ENCODE measurements at regions not wholly inside any gene's neighbourhood (a gene's known extent, or its start where the extent isn't known, plus 50 kb on each side); places are given as distances from the start of the nearest gene placed in this dataset.

GRCh38 chr13:84358601-84359000, 476.3 kb upstream of the SLITRK1 start:
- no peak for DNase-seq (ENCODE audit: low read depth in 1 of 2, low spot score in 1 of 2)
- Histone ChIP-seq H3K27me3 (ENCODE audit: insufficient read depth, poor library complexity, severe bottlenecking) (no peaks in the 10 kb centered on the region), H3K27ac (replicated peaks) (no peak overlapping the region), H3K4me3 (replicated peaks; ENCODE audit: insufficient read depth, low read length) (no peak overlapping the region)
- TF ChIP-seq REST (IDR thresholded peaks at IDR 0.05; ENCODE audit: insufficient replicate concordance, low read depth) (no peak), CTCF (IDR thresholded peaks at IDR 0.05; ENCODE audit: insufficient read depth, low read length) (no peak), POLR2AphosphoS5 (IDR thresholded peaks at IDR 0.05; ENCODE audit: low read depth) (no peak), GABPA (IDR thresholded peaks at IDR 0.05; ENCODE audit: low read depth) (no peak), SPI1 (IDR thresholded peaks at IDR 0.05; ENCODE audit: borderline replicate concordance, low read depth) (no peak)

GRCh38 chr13:84352946-84353345, 470.7 kb upstream of the SLITRK1 start:
- H3K4me3 ChIP-seq (replicated peaks; ENCODE audit: insufficient read depth, low read length) = no peak overlapping the region
- TF ChIP-seq POLR2AphosphoS5 (IDR thresholded peaks at IDR 0.05; ENCODE audit: low read depth) (no peak), CTCF (IDR thresholded peaks at IDR 0.05; ENCODE audit: insufficient read depth, low read length) (no peak), GABPA (IDR thresholded peaks at IDR 0.05; ENCODE audit: low read depth) (no peak), REST (IDR thresholded peaks at IDR 0.05; ENCODE audit: insufficient replicate concordance, low read depth) (no peak), SPI1 (IDR thresholded peaks at IDR 0.05; ENCODE audit: borderline replicate concordance, low read depth) (no peak)
- H3K27ac ChIP-seq (replicated peaks) = no peak overlapping the region
- H3K27me3 ChIP-seq (ENCODE audit: insufficient read depth, poor library complexity, severe bottlenecking) = no peaks in the 10 kb centered on the region
- no peak for DNase-seq (ENCODE audit: low read depth in 1 of 2, low spot score in 1 of 2)

GRCh38 chr13:84339456-84339855, 457.2 kb upstream of the SLITRK1 start:
- TF ChIP-seq GABPA (IDR thresholded peaks at IDR 0.05; ENCODE audit: low read depth) (no peak), CTCF (IDR thresholded peaks at IDR 0.05; ENCODE audit: insufficient read depth, low read length) (no peak), SPI1 (IDR thresholded peaks at IDR 0.05; ENCODE audit: borderline replicate concordance, low read depth) (no peak), POLR2AphosphoS5 (IDR thresholded peaks at IDR 0.05; ENCODE audit: low read depth) (no peak), REST (IDR thresholded peaks at IDR 0.05; ENCODE audit: insufficient replicate concordance, low read depth) (no peak)
- Histone ChIP-seq H3K4me3 (replicated peaks; ENCODE audit: insufficient read depth, low read length) (no peak overlapping the region), H3K27me3 (ENCODE audit: insufficient read depth, poor library complexity, severe bottlenecking) (no peaks in the 10 kb centered on the region), H3K27ac (replicated peaks) (no peak overlapping the region)
- no peak for DNase-seq (ENCODE audit: low read depth in 1 of 2, low spot score in 1 of 2)
